SW480 (cell line): ENCODE measurements at regions not wholly inside any gene's neighbourhood (a gene's known extent, or its start where the extent isn't known, plus 50 kb on each side); places are given as distances from the start of the nearest gene placed in this dataset.
A peak's percentile ranks its signal among the peaks of the same experiment; 100 is the strongest.

ENCODE experiments used
- DNase-seq: peaks from one replicate; pipeline ENCODE4 v3.0.0-alpha.2; 2016; ENCODE audit warnings: low spot score

GRCh38 chr5:21171038-21171437 is 1183.0 kb upstream of the CDH18 start:
- DNase-seq, result no peak

GRCh38 chr5:21168557-21168956 is 1180.6 kb upstream of the CDH18 start:
- no peak for DNase-seq

GRCh38 chr5:21165344-21165743 is 1177.3 kb upstream of the CDH18 start:
- DNase-seq, result no peak

GRCh38 chr5:21164425-21164824 is 1176.4 kb upstream of the CDH18 start:
- DNase-seq, result no peak

- DNase-seq, result no peak
Observed at GRCh38 chr5:21159510-21160059, 1171.6 kb upstream of the CDH18 start.

- DNase-seq, result no peak
Observed at GRCh38 chr5:21154526-21154925, 1166.5 kb upstream of the CDH18 start.

GRCh38 chr5:21152611-21153010 is 1164.6 kb upstream of the CDH18 start:
- peak; percentile 85 for DNase-seq

GRCh38 chr5:21145376-21145775 is 1157.4 kb upstream of the CDH18 start:
- DNase-seq, result no peak

GRCh38 chr5:21143686-21144085 is 1155.7 kb upstream of the CDH18 start:
- no peak for DNase-seq

- no peak for DNase-seq
Observed at GRCh38 chr5:21142791-21143190, 1154.8 kb upstream of the CDH18 start.

- no peak for DNase-seq
Observed at GRCh38 chr5:21140987-21141386, 1153.0 kb upstream of the CDH18 start.

- DNase-seq, result no peak
Observed at GRCh38 chr5:21126236-21126635, 1138.2 kb upstream of the CDH18 start.

GRCh38 chr5:21125238-21125983 is 1137.4 kb upstream of the CDH18 start:
- DNase-seq, result no peak

- DNase-seq, result no peak
Observed at GRCh38 chr5:21121213-21121612, 1133.2 kb upstream of the CDH18 start.

GRCh38 chr5:21097661-21098060 is 1109.7 kb upstream of the CDH18 start:
- DNase-seq, result no peak

GRCh38 chr5:21094619-21095018 is 1106.6 kb upstream of the CDH18 start:
- no peak for DNase-seq

GRCh38 chr5:21087766-21088165 is 1099.8 kb upstream of the CDH18 start:
- no peak for DNase-seq

- DNase-seq, result no peak
Observed at GRCh38 chr5:21085791-21086190, 1097.8 kb upstream of the CDH18 start.

GRCh38 chr5:21071986-21072385 is 1084.0 kb upstream of the CDH18 start:
- no peak for DNase-seq

GRCh38 chr5:21071421-21071820 is 1083.4 kb upstream of the CDH18 start:
- no peak for DNase-seq

GRCh38 chr5:21070858-21071257 is 1082.9 kb upstream of the CDH18 start:
- no peak for DNase-seq

- no peak for DNase-seq
Observed at GRCh38 chr5:21067724-21068123, 1079.7 kb upstream of the CDH18 start.

GRCh38 chr5:21063146-21063545 is 1075.1 kb upstream of the CDH18 start:
- no peak for DNase-seq

- no peak for DNase-seq
Observed at GRCh38 chr5:21058289-21058688, 1070.3 kb upstream of the CDH18 start.
